Choroid plexus epithelial cell (primary cell): ENCODE measurements at regions not wholly inside any gene's neighbourhood (a gene's known extent, or its start where the extent isn't known, plus 50 kb on each side); places are given as distances from the start of the nearest gene placed in this dataset.

Source experiments
- DNase-seq: peaks from one replicate; pipeline ENCODE4 v3.0.0-alpha.2; 2010; ENCODE audit warnings: low read depth
- H3K4me3 ChIP-seq: 2 replicates; pipeline ENCODE4 v1.5.1; 2011; ENCODE audit warnings: low read depth, mild to moderate bottlenecking, control low read depth, low read length, moderate library complexity
- CTCF ChIP-seq: conservative IDR thresholded peaks from 2 replicates; pipeline ENCODE4 v1.5.1; 2011; ENCODE audit warnings: low read depth, mild to moderate bottlenecking, control low read depth, inconsistent platforms, low read length, moderate library complexity

DNA sequence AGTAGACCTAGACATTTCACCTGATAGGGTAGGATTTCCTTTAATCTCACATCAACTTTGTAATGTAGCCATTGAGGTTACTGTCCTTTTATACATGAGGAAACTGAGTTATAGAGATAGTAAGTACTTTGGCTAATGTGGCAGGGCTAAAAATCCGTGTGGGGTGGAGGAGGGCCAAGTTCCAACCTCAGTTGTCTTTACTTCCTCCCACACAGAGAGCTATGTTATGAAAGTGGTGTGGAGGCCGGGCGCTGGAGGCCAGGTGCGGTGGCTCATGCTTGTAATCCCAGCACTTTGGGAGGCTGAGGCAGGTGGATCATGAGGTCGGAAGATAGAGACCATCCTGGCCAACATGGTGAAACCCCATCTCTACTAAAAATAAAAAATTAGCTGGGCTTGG, 173.3 kb downstream of the PALM2AKAP2 start:
- no peak for DNase-seq
- no peak for TF ChIP-seq CTCF
- H3K4me3 ChIP-seq: no peak overlapping the region

GRCh38 chr9:109953813-109954497, 174.0 kb downstream of the PALM2AKAP2 start:
- TF ChIP-seq CTCF: peak; percentile 40
- H3K4me3 ChIP-seq: no peak overlapping the region
- DNase-seq: no peak

GRCh38 chr9:109956717-109957440, 176.9 kb downstream of the PALM2AKAP2 start:
- H3K4me3 ChIP-seq: no peak overlapping the region
- DNase-seq: peak; percentile 40
- no peak for TF ChIP-seq CTCF

GRCh38 chr9:109959679-109960078, 179.7 kb downstream of the PALM2AKAP2 start:
- DNase-seq: no peak
- no peak for TF ChIP-seq CTCF
- H3K4me3 ChIP-seq: no peak overlapping the region

GRCh38 chr9:109961626-109962025, 181.6 kb downstream of the PALM2AKAP2 start:
- no peak overlapping the region for H3K4me3 ChIP-seq
- no peak for DNase-seq
- TF ChIP-seq CTCF: no peak

DNA sequence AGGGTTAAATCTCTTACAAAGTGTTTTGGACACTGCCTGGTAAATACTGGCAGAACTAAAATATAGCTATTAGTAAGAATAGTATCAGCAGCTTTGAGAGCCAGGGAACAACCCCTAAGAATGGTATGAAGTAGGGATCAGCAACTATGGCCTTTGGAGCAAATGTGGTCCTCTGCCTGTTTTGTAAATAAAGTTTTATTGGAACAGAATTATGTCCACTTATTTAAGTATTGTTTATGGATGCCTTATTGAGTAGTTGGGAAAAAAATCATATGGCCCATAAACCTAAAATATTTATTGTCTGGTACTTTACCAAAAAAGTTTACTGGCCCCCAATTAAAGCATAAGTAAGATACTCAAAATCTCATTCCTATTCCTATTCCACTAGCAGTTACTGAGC, 182.2 kb downstream of the PALM2AKAP2 start:
- H3K4me3 ChIP-seq: no peak overlapping the region
- no peak for TF ChIP-seq CTCF
- DNase-seq: no peak

DNA sequence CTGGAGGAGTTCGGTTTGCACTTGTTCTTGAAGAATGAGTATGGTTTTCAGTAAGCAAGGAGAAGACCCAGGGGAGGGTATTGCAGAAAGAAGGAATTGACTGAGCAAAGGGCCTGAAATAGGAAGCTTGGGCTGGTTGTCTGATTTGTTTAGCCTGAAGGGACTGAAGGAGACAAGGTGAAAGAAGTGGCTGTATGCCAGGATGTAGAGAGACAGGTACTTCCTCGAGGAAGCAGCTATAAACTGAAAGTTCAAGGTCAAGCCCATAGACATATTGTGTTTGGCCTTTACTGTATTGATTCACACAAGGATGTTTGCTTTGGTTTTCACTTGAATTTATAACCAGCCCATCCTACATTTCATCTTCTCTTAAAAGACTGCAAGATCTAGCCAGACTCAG, 183.1 kb downstream of the PALM2AKAP2 start:
- DNase-seq: no peak
- no peak for TF ChIP-seq CTCF

More for the DNA sequence above, 183.1 kb downstream of the PALM2AKAP2 start:
- H3K4me3 ChIP-seq: no peak overlapping the region
